IPS-20b (cell line): ENCODE measurements at regions not wholly inside any gene's neighbourhood (a gene's known extent, or its start where the extent isn't known, plus 50 kb on each side); places are given as distances from the start of the nearest gene placed in this dataset.
"Not testable (repeated sequence)": the region's sequence is repeated elsewhere in the genome, so short reads cannot be mapped to it uniquely, and the experiment has no call there.

Source experiments
- H3K27ac ChIP-seq: one replicate; pipeline ENCODE4 v1.5.1; 2013; ENCODE audit warnings: low read length
- H3K27me3 ChIP-seq: 2 replicates; pipeline ENCODE4 v1.6.1; 2013; ENCODE audit warnings: mild to moderate bottlenecking, low read length, inconsistent platforms; ENCODE audit not compliant: insufficient read depth
- H3K36me3 ChIP-seq: 2 replicates; pipeline ENCODE4 v1.6.1; 2013; ENCODE audit warnings: low read depth, mild to moderate bottlenecking, inconsistent platforms, low read length, moderate library complexity; ENCODE audit not compliant: insufficient read depth
- H3K4me1 ChIP-seq: 2 replicates; pipeline ENCODE4 v1.6.1; 2013; ENCODE audit warnings: mild to moderate bottlenecking, control low read depth, inconsistent platforms, low read length, moderate library complexity; ENCODE audit not compliant: insufficient read depth
- H3K4me3 ChIP-seq: 2 replicates; pipeline ENCODE4 v1.5.1; 2013; ENCODE audit warnings: mild to moderate bottlenecking, low read length, inconsistent platforms
- H3K9ac ChIP-seq: 2 replicates; pipeline ENCODE4 v1.6.1; 2013; ENCODE audit warnings: low read depth, mild to moderate bottlenecking, inconsistent platforms, low read length, moderate library complexity
- H3K9me3 ChIP-seq: 2 replicates; pipeline ENCODE4 v1.6.1; 2013; ENCODE audit warnings: mild to moderate bottlenecking, low read depth, low read length, inconsistent platforms; ENCODE audit not compliant: insufficient read depth

GRCh38 chr1:220942278-220942677 lies 63.0 kb downstream of the HLX start:
- no peak overlapping the region for H3K27ac ChIP-seq
- no peaks in the 10 kb centered on the region for H3K27me3 ChIP-seq

GRCh38 chr1:220942914-220943313 lies 63.7 kb downstream of the HLX start:
- H3K9ac ChIP-seq = not testable (repeated sequence)

More at GRCh38 chr1:220942278-220942677, 63.0 kb downstream of the HLX start:
- Histone ChIP-seq H3K4me1 (no peaks in the 10 kb centered on the region), H3K4me3 (no peak overlapping the region), H3K36me3 (no peaks in the 10 kb centered on the region), H3K9me3 (no peaks in the 10 kb centered on the region; the same call in 1 of the 2 replicates), H3K9ac (no peak overlapping the region)

DNA sequence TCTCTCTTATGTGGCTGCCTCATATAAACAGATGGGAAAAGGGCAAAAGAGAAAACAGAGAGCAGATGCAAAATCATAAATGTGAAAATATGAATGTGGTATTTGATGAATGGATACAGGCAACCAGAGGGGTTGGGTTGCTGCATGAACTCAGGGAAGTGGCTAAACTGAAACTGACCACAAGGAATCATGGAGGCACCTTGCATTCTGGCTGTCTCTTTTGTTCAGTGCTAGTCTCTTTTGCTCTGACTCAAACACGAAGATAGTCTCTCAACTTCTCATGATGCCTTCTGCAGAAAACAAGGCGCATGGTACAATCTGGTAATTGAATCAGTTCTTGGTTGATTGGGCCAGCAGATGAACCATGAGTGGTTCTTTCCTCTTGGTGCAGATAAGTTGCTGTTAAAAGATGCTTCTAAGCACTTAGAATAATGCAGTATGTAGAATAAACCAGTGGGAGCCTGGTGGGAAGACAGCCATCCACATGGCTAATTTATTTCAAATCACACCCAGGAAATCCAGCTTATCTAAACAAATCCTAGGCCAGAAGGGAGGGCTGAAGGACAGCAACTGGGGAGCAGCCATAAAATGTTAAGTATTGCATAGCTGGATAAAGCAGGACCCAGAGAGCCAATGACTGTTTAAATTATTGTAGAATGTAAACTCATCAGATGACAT lies 64.2 kb downstream of the HLX start:
- H3K27me3 ChIP-seq = no peaks in the 10 kb centered on the region
- H3K9ac ChIP-seq = no peak overlapping the region
- no peaks in the 10 kb centered on the region; the same call in 1 of the 2 replicates for H3K9me3 ChIP-seq
- no peaks in the 10 kb centered on the region for H3K4me1 ChIP-seq
- no peak overlapping the region for H3K4me3 ChIP-seq
- no peak overlapping the region for H3K27ac ChIP-seq
- no peaks in the 10 kb centered on the region for H3K36me3 ChIP-seq

More at GRCh38 chr1:220942914-220943313, 63.7 kb downstream of the HLX start:
- not testable (repeated sequence) for H3K27ac ChIP-seq, H3K9me3 ChIP-seq, H3K27me3 ChIP-seq, H3K4me3 ChIP-seq, H3K36me3 ChIP-seq, H3K4me1 ChIP-seq

GRCh38 chr1:220950576-220950975 lies 71.3 kb downstream of the HLX start:
- Histone ChIP-seq H3K9me3 (peaks cover 16% of the 10 kb centered on the region; the same call in 1 of the 2 replicates), H3K27me3 (no peaks in the 10 kb centered on the region), H3K36me3 (no peaks in the 10 kb centered on the region), H3K9ac (no peak overlapping the region), H3K4me1 (no peaks in the 10 kb centered on the region), H3K27ac (no peak overlapping the region), H3K4me3 (no peak overlapping the region)

DNA sequence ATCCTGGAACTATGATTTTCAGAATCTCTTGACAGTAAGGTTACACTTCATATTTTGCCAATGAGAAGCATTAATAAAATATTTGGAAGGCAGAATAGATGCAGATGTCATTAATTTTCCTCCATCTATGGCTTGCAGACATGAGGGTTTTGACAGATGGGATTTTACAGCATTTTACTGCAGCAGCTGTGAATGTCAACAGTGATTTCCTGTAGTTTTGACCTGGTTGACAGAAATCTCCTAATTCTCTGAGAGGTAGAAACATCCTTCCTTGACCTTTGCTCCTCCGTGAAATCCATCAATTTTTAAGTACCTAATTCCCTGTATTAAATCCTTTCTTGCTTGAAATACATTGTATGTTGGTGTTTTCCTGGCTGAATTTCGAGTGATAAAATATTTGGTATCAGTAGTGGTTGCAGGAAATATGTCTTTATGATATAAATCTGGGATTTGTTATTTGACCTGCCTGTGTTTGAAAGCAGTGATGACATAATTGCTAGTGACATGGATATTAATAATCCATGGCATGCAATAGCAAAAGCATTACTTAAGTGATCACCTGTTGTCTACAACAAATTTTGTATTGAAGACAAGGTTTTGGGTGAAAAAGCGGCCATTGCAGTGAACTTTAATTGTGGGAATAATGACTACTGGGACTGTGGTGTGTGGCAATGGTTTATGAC lies 73.9 kb downstream of the HLX start:
- H3K4me1 ChIP-seq = no peaks in the 10 kb centered on the region
- H3K9ac ChIP-seq = no peak overlapping the region
- H3K27ac ChIP-seq = no peak overlapping the region
- no peaks in the 10 kb centered on the region for H3K27me3 ChIP-seq
- no peak overlapping the region for H3K4me3 ChIP-seq
- peaks cover 16% of the 10 kb centered on the region; the same call in 1 of the 2 replicates for H3K9me3 ChIP-seq
- no peaks in the 10 kb centered on the region for H3K36me3 ChIP-seq

GRCh38 chr1:220954321-220955075 lies 75.3 kb downstream of the HLX start:
- Histone ChIP-seq H3K36me3 (no peaks in the 10 kb centered on the region), H3K27ac (no peak overlapping the region), H3K9ac (no peak overlapping the region), H3K9me3 (peaks cover 12% of the 10 kb centered on the region; the same call in 1 of the 2 replicates), H3K4me3 (no peak overlapping the region), H3K27me3 (no peaks in the 10 kb centered on the region), H3K4me1 (no peaks in the 10 kb centered on the region)

DNA sequence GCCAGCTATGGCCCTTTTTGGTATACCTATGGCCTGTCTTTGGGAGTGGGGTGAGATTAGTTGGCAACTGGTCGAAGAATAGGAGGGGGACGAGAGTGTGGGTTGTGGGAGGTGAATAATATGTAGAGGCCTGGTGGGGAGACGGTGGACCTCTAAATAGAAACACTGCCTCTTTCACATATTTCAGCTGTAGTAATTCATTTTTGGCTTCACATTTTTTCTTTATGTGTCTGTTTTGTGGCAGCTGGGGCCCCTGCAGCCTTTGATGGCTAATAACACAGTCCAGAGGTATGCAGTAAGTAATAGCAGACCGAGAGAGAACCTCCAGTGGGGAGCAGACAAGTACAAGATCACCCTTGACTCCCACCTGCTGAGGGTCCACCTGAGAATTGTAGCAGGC lies 75.9 kb downstream of the HLX start:
- H3K27ac ChIP-seq = no peak overlapping the region
- no peak overlapping the region for H3K4me3 ChIP-seq

DNA sequence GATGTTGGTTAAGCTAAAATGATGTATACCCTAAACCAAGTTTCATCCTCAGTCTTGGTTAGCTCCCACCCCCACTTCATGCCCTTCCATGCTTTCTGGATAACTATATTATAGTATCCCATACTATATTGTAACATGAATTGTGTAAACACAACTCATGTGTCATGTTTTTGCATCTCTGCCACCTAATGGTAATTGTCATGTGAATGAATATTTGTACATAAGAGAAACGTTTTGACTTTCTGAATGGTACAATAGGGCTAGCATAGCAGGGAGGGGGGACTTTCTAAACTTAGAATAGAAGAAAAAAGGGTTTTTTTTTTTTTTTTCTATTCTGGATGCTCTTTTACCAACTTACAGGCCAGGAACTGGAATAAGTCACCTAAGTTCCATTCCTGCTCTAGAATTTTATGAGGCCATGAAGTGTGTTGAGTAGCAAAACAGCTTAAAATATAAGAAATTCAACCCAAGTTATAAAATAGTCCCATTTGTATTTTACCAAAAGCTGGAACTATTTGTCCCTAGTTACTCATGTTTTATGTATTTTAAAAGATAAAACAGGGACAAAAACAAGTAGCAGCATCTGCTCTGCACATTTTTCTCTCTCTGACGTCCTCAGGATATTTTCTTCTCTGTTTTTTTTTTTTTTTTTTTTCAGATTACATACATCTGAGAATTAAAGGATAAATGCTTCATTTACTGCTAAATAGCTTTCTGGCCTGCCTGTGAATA lies 77.4 kb downstream of the HLX start:
- Histone ChIP-seq H3K36me3 (no peaks in the 10 kb centered on the region), H3K27ac (no peak overlapping the region), H3K27me3 (no peaks in the 10 kb centered on the region), H3K4me3 (no peak overlapping the region), H3K9me3 (no peaks in the 10 kb centered on the region), H3K4me1 (no peaks in the 10 kb centered on the region), H3K9ac (no peak overlapping the region)

More for the DNA sequence above, 75.9 kb downstream of the HLX start:
- H3K9me3 ChIP-seq = peaks cover 6% of the 10 kb centered on the region; the same call in 1 of the 2 replicates
- no peaks in the 10 kb centered on the region for H3K27me3 ChIP-seq
- H3K4me1 ChIP-seq = no peaks in the 10 kb centered on the region
- no peak overlapping the region for H3K9ac ChIP-seq
- H3K36me3 ChIP-seq = no peaks in the 10 kb centered on the region

GRCh38 chr1:220957233-220957605 lies 78.0 kb downstream of the HLX start:
- no peak overlapping the region for H3K9ac ChIP-seq

GRCh38 chr1:220958234-220958633 lies 79.0 kb downstream of the HLX start:
- Histone ChIP-seq H3K9me3 (no peaks in the 10 kb centered on the region), H3K27me3 (no peaks in the 10 kb centered on the region), H3K4me1 (no peaks in the 10 kb centered on the region), H3K27ac (no peak overlapping the region), H3K36me3 (no peaks in the 10 kb centered on the region), H3K9ac (no peak overlapping the region), H3K4me3 (no peak overlapping the region)

More at GRCh38 chr1:220957233-220957605, 78.0 kb downstream of the HLX start:
- H3K27ac ChIP-seq = no peak overlapping the region
- no peaks in the 10 kb centered on the region for H3K36me3 ChIP-seq
- no peaks in the 10 kb centered on the region for H3K27me3 ChIP-seq
- H3K4me1 ChIP-seq = no peaks in the 10 kb centered on the region
- H3K4me3 ChIP-seq = no peak overlapping the region
- no peaks in the 10 kb centered on the region for H3K9me3 ChIP-seq

DNA sequence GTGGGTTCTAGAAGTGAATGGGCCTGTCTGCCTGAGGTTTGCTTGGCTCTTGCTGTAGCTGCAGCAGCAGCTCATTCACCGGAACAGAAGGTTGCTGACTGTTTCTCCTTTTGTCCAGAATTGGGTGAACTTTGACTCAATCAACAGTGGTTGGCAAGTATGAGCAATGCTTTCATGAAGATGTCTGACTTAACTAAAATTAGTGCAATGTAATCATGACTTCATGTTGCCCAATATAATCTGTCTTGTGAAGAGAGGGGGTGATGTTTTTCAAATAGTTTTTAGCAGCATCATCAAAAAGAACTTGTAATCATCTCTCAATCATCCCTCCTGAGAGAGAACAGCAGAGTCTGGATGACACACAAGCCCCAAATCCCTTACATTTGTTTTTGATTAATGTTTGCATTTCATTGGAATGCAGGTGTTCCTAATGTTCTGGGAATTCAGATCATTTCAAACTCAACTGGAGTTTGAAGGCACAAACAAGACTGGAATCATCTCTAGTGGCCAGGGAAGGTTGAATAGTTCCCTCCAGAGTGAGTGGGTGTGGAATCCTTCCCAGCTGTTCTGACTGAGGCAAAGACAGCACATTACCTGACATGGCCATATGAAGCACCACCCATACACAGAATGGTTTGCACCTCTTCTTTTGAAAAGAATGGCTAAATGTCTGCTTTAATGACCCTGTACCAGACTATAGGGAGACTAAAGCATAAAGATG lies 82.9 kb downstream of the HLX start:
- H3K9me3 ChIP-seq = no peaks in the 10 kb centered on the region
- no peaks in the 10 kb centered on the region for H3K36me3 ChIP-seq
- no peaks in the 10 kb centered on the region for H3K27me3 ChIP-seq
- no peak overlapping the region for H3K4me3 ChIP-seq
- H3K4me1 ChIP-seq = no peaks in the 10 kb centered on the region
- no peak overlapping the region for H3K27ac ChIP-seq
- H3K9ac ChIP-seq = no peak overlapping the region
